Eye (tissue), 1 donor: ENCODE measurements at regions not wholly inside any gene's neighbourhood (a gene's known extent, or its start where the extent isn't known, plus 50 kb on each side); places are given as distances from the start of the nearest gene placed in this dataset.
"Not testable (repeated sequence)": the region's sequence is repeated elsewhere in the genome, so short reads cannot be mapped to it uniquely, and the experiment has no call there.

Experiments
- DNase-seq: peaks from one replicate; pipeline ENCODE4 v3.0.0-alpha.2; 2015

DNA sequence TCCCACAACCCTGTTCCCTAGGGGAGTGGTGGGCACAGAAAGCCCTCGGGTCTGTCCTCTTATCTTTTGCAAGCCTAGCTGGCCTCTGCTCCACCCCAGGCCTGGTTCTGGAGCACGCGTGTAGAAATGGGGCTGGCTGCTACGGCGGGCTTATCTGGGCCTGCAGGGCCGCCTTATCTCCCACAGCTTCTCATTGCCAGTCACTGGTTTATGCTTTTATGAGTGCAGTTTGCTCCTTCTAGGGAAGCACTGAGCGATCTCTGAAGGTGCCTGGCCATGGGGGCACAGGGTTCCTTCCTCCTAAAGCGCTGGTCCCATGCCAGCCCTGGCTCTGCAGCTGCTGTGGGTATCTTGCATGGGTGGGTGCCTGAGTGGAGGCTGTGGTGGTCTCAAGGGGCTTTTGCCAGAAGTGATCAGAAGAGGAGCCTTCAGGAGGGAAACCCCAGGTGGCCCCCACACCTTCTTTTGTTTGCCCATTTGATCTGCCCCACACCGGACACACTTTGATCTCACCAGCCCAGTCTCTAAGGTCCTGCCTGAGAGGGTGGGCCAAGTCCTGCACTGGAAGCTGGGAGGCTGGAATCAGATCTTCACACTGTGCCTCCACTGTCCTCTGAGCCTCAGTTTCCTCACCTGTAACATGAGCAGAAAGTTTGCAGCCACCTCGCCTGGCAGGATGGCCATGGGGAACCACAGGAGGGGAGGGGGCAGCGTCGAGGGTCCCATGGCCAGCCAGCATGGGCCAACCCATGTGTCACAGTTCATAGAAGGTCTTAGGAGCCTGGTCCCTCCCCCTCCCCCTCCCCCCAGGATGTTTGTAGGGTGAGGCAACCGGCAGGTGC, 86.6 kb upstream of the FGF3 start:
- no peak for DNase-seq

DNA sequence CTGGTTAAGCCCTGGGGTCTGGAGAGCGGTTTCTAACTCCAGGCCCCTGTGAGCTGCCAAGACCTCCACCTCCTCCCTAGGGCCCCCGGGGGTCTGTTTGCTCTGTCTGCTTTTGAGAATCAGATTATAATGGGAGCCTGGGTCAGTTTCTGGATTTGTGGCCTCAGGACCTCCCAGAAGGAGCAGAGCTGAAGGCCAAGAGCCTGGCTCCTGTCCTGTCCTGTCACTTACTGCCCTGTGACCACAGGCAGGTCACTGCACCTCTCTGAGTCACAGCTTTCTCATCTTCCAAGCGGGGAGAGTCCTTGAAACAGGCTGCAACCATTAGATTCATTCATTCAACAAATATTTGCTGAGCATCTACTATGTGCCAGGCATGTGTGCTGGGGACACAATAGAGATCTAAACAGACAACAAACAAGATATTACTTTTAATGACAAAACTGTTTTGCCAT, 87.3 kb upstream of the FGF3 start:
- no peak for DNase-seq

DNA sequence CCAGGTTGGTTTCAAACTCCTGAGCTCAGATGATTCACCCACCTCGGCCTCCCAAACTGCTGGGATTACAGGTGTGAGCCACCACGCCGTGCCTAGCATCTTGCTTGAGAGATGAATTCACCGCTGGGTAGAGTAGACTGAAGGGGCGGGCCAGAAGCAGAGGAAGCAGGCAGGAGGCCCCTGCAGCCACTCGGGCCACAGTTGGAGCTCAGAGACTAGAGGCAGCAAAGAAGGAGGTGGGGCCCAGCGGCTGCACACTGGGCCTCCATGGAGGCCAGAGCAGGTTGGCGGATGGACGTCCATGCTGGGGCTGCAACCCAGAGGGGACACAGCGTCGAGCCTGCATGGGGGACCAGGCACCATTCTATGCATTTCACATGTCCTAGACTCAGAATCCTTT, 88.4 kb upstream of the FGF3 start:
- DNase-seq, result no peak

DNA sequence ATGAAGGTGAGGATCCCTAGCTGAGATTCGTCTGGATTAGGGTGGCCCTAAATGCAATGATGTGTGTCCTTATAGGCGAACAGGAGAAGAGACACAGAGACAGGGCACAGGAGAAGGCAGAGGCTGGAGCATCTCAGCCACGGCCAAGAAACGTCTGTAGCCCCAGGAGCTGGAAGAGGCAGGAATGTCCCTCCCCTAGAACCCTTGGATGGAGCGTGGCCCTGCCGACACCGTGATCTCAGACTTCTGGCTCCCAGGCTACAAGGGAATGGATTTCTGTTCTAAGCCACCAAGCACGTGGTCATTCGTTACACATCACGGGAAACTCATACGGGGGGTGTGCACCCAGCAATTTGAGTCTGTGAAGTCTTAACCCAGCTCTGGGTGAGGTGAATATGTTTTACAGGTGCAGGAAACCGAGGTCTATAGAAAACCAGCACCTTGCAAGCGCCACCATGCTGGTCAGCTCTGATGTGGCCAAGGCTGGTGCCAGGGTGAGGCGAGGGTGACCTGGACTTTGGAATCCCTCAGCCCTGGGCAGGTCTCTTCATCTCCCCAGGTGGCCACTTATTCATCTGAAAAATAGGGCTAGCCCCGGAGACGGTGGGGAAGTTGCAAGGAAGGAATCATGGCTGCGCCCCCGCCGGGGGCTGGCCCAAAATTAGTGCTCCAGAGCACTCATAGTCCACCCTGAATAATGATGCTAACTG, 89.5 kb upstream of the FGF3 start:
- no peak for DNase-seq

DNA sequence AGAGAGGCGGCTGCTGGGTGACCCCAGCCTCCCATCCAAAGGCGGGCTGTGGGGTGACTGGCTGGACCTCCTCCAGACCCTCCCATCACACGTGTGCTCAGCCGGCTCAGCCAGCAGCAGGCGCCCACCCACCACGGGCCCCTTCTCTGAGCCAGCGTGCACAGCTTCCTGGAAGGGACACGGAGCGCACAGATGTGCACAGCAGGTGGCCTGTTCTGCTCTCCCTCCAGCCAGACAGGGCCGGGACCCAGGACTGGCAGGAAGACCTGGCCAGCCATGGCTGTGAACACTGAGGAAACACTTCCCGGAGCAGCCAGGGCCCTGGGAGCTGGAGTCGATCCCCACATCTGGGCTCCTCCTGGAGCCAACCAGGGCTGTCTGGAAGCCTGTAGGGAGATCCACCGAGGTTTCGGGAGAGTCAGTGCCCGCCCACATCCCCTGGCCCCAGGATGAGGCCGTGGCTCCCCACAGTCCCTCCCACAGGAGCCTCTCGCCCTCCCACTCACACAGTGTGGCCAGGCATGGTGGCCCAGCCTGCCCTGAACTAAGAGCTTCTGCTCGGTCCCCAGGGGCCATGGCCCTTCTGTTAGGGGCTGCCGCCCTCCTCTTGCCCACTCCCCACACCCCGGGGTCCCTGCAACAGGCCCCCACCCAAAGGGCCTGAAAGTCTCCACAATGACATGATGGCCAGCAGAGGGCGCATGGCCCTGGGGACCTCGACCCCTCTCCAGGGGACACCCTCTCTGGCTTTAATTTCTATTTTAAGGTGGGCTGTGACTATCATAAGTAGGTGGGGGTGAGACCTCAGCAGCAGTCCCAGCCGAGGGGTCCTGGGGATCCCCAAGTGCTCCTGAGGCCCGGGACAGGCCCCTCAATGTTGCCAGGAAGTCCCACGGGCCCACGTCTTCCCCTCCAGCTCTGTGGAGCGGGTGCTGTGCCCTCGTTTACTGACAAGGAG, 90.6 kb upstream of the FGF3 start:
- DNase-seq, result no peak

DNA sequence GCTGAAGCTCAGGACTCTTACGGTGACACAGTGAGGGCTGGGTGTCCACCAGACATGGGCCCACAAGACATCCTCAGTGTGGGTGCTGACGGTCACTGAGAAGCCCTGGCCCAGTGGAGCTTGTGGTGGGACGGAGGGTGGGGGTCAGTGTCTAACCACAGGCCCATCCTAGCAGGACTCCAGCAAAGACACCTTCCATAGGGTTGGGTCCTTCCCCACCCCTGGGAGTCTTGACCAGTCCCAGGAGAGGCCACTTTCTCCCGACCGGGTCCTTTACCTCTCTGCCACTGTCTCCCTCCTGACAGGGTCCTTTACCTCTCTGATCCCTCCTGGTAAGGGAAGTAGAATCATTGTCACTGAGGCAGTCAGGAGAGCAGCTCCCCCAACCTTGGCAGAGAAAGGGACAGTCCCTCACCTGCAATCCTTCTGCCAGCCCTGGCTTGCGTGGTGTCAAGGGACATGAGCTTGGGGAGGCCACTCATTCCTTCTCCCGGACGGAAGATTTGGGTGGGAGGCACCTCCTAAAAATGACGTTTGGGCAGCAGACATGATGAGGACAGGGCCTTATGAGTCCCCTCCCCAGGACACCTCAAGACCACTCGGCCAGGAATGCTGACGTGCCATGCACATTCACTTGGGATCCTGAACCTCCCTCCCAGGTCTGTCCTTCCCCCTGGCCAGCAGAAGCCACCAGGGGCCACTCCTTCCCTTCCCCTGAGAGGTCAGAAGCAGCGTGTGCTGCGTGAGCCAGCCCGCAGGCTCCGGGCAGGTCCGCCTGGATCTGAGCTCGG, 91.5 kb upstream of the FGF3 start:
- no peak for DNase-seq

DNA sequence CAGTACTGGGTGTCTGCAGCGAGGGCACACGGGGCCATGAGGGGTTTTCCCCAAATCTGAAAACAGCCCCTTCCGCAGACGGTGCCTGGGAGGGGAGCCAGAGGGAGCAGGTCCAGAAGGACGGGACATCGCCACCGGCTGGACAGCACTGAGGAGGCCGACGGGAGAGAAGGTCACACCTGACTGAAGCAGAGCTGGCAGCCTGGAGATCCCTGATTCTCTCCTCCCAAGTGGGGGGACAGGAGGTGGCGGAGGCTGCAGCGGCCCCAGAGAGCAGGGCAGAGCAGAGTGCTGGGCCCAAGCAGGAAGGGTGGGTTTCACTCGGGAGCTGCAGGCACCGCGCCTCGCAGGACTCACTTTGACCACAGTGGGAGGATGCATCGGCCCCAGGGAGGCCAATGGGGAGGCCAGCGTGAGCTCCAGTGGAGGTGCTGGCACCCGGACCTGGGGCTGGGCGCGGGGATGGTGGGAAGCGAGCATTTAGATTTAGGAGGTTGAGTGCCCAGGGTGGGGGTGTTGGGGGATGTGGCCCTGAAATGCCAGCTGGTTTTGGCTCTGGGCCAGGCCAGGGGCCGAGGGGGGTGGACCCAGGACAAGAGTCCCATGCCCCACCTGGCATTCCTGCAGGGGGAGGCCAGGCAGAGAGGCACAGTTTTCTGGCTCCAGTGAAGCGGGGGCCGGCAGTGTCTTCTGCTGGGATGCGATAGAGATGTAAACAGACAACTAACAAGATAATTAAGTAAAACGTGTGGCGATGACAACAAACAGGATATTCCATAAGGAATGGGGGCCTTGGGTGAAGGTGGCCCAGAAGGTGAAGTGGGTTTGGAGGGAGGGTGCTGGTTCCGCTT, 92.3 kb upstream of the FGF3 start:
- DNase-seq, result no peak

DNA sequence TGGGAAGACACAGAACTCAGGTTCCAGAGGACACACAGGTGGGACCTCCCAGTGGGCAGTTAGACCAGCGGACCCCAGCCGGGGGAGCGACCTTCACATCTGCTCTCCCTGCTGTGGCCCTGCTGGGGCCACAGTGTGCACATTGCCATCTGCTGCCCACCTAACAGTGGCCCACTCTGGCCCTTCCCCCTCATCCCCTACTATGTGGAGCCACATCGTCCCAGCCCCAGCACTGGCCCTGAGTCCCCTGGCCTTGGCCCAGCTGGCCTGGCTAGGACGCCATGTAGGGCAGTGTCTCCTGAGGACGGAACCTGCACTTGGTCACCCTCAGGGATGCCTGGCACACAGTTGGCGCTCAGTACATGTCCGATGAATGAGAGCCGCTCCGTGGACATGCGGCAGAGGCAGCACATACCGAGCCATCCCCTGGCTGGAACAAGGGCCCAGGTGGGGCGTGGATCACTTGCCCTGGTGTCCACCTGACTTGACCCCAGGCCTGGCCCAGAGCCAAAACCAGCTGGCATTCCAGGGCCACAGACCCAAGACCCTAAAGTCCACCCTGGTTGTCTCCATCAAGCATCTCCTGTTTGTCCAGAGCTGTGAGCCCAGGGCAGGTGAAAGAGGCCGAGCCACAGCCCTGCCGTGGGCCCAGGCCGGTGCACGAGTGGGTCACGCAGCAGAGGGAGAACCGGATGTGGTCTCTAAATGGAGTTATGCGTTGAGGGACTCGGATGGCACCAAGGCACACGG, 93.1 kb upstream of the FGF3 start:
- DNase-seq, result no peak

DNA sequence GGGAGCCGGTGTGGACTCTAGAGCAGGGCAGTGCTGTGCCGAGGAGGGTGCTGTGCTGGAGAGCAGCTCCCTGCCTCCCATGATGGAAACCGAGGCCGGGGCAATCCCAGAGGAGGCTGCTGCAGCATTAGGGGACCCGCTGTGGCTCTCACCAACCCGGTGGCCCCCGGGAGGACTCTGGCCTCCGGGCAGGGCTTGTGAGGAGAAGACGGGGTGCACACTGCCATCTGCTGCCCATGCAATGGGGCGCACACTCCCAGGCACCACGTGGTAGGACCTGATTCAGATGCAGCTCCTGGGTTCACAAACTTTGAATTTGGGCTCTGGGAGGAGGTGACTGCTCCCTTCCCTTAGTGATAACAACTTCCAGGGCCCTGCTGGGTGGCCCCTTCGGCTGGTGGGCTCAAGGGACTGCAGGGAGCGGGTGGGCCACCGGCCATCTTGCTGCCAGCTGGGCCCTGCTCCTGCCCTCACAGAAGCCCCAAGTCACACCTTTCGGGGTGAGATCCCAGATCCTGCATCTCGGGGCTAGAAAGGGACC, 93.8 kb upstream of the FGF3 start:
- no peak for DNase-seq

DNA sequence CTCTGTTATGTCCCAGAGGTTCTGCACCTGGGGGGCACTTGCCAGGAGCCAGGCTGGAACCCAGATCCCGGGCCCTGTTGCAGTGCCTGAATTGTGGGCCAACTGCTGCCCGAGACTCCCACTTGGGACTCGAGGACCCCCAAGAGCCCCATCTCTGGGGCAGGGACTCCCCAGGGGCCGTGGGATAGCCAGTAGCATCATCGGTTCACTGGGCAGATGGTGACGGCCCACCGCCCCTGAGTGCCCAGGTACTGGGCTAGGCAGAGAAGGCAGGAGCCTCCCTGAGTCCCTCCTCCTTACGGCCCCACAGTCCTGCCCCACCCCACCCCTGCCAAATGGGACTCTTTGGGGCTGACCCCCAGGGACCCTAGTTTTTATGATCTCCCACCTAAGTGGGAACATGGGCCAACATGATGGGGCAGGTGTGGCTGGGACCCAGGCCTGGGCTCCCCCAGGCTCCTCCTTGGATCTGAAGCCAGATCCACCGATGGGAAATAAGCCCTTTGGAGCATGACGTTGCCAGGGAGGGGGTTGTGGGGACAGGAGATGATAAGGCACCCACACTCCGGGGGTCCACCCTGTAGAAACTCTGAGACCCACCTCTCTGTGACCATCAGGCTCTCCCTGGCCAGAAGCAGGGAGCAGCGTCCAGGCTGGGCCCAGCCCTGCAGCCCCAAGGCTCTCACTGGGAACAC, 94.5 kb upstream of the FGF3 start:
- no peak for DNase-seq

DNA sequence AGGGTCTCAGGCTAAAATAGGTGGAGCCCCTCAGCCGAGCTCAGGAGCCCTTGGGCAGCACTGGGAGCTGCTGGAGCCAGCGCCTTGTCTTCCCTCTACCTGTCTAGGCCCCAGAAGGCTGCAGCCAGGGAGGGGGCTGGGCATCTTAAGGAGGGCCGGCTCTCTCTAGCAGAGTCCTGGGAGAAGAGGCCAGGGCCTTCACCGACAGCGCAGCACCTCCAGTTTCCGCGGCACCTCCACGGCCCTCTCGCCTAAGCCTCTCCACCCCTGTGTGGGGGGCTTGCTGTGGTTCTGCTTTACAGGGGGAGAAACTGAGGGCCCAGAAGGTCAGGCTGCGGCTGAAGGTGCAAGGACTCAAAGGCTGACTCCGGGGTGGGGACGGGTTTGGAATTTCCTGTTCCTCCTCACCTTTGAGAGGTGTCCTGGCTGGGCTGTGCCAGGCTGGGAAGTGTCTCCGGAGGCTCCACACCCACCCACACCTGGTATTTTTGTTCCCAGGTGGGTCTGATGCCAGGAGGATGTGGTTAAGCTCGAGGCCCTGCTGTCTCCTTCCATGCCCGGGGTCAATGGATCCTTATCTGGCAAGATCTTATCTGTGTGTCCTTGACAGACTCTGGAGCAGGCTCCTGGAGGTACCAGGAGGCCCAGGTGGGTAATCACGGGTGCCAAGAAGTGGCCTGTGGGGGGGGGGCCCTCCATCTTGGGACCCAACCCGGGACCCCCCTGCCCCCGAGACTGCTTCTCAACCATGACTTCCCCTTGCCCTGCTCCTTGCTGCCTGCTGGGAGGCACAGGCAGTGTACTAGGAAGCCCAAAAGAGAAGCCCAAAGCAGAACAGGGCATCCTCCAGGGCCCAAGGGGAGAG, 95.3 kb upstream of the FGF3 start:
- DNase-seq, result no peak

DNA sequence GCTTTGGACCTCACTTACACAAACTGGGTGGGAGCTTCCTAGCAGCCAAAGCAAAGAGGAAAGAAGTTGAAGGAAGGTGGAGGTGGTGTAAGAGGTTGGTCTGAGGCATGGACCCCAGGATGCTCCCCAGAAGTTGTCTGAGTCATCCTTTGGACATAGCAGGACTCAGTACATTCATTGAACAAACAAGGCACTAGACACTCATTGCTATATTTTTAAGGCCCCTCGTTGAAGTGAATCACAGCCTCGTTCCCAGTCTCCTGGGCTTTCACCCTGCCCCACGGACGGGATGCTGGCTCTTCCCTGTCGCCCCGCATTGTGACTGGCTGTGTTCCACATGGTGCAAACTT, 95.9 kb upstream of the FGF3 start:
- DNase-seq, result no peak

DNA sequence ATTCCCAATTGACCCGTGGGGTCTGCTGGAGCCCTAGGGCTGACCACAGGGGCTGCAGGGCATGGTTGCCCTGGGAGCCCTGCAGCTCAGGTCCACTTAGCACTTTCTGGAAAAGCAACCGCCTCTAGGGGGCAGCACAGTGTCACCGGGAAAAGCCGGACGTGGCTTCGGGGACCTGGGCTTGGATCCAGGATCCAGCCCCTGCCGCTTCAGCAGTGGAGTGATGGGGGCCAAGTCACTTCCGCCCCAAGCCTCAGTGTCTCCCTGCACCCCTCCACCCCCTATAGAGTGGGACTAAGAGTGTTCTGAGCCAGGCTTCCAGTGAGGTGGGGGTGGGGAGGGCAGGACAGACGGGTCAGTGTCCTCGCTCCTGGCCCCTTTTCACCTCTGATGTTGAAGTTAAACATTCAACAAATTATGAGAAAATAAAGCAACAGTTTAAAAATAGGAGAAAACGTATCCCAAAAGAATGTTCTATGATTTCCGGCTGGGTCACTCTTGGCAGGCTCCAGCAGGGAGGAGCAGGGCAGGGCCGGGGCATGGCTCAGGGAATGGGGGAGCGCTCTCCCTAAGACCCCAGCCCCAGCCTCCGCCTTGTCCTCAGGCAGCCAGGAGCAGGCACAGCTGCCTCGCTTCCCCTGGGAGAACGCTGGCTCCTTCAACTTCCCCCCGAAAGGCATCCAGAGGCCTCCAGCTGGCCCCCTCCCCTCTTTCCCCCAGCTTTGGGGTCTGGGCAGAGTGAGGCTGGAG, 96.5 kb upstream of the FGF3 start:
- DNase-seq, result peak; percentile 94

DNA sequence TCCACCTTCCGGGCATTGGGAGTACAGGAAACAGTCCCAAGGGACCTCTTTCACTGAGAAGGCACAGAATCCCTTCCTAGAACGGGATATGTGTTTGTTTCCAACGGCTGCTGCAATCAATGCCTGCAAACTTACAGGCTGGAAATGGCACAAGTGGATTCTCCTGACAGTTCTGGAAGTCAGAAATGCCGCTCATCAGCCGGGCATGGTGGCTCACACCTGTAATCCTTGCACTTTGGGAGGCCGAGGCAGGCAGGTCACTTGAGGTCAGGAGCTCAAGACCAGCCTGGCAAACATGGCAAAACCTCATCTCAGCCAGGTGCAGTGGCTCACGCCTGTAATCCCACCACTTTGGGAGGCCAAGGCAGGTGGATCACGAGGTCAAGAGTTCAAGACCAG, 97.0 kb upstream of the FGF3 start:
- not testable (repeated sequence) for DNase-seq

DNA sequence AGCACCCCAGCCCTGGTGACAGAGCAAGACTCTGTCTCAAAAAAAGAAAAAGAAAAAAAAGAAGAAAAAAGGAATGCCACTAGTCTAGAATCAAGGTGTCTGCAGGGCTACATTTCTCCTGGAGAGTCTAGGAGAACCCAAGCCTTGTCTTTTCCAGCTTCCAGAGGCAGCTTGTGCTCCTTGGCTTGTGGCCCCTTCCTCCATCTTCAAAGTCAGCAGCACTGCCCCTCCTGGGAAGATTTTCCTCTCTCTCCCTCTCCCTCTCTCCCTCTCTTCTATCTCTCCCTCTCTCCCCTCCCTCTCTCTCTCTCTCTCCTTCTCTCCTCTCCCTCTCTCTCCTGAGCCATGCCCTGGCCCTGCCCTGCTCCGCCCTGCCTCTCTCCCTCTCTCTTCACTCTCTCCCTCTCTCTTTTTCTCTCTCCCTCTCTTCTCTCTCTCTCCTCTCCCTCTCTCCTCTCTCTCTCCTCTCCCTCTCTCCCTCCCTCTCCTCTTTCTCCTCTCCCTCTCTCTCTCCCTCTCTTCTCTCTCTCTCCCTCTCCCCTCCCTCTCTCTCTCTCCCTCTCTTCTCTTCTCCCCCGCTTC, 97.7 kb upstream of the FGF3 start:
- DNase-seq, result no peak

DNA sequence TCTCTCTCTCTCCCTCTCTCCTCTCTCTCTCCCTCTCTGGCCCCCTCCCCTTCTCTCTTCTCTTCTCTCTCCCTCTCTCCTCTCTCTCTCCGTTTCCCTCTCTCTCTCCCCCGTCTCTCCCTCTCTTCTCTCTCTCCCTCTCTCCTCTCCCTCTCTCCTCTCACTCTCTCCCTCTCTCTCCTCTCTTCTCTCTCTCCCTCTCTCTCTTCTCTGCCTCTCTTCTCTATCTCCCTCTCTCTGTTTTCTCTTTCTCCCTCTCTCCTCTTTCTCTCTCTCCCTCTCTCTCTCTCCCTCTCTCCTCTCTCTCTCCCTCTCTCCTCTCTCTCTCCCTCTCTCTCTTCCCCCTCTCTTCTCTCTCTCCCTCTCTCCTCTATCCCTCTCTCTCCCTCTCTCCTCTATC, 98.3 kb upstream of the FGF3 start:
- DNase-seq, result no peak

DNA sequence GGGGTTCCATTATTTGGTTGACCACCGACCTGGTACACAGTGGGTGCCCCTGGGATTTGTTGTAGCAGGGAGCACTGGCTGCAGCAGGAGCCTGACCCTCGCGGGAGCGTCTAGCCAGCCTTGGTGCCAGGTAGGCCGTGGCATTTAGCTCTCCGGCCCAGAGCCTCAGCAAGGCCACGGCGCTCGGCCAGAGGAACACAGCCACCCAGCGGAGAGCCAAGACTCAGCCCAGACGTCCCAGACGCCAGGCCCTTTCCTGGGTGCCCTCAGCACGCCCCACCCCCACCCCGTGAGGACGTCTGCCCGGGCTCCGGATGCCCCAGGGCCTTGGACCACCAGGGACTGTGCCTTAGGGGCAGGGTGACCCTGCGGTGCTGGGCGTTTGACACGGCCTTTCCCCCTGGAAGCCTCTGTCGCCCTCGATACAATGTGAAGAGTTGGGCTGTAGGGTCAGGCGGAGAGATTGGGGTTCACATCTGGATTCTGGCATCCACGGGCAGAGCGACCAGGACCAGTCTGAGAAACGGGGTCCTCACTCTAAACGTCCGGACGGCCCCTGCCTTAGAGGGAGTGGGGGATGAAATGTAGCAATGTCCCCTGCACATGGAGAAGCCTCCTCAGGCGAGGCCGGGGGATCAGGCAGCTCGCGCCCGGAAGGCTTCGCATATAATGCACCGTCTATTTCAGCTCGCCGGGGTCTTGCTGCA, 99.2 kb upstream of the FGF3 start:
- no peak for DNase-seq
